Mesenchymal stem cell (in vitro differentiated cells and primary cell): ENCODE measurements at regions not wholly inside any gene's neighbourhood (a gene's known extent, or its start where the extent isn't known, plus 50 kb on each side); places are given as distances from the start of the nearest gene placed in this dataset.

Experiments
- DNase-seq: peaks from one replicate; pipeline ENCODE4 v3.0.0-alpha.2; 2013
- H2AFZ ChIP-seq: one replicate; pipeline ENCODE4 v1.6.1; 2013; ENCODE audit warnings: low read depth, mild to moderate bottlenecking, control low read depth, inconsistent platforms, low read length, moderate library complexity
- H2AK5ac ChIP-seq: 2 replicates; pipeline ENCODE4 v1.6.1; 2013; ENCODE audit warnings: low read length, moderate library complexity, mild to moderate bottlenecking, inconsistent platforms; ENCODE audit not compliant: severe bottlenecking
- H2BK120ac ChIP-seq: one replicate; pipeline ENCODE4 v1.6.1; 2013; ENCODE audit warnings: low read depth, mild to moderate bottlenecking, inconsistent platforms, low read length, moderate library complexity
- H2BK12ac ChIP-seq, 2 experiments: one replicate each; pipeline ENCODE4 v1.6.1; 2013; ENCODE audit warnings: inconsistent platforms in 2 of 2, low read length in 2 of 2, mild to moderate bottlenecking in 2 of 2, moderate library complexity in 2 of 2, control low read depth in 1 of 2
- H2BK15ac ChIP-seq: one replicate; pipeline ENCODE4 v1.6.1; 2013; ENCODE audit warnings: mild to moderate bottlenecking, low read depth, inconsistent platforms; ENCODE audit not compliant: poor library complexity, severe bottlenecking
- H2BK5ac ChIP-seq: 2 replicates; pipeline ENCODE4 v1.6.1; 2013; ENCODE audit warnings: low read depth, mild to moderate bottlenecking, low read length, control low read depth, inconsistent platforms; ENCODE audit not compliant: poor library complexity, severe bottlenecking
- H3K14ac ChIP-seq, 2 experiments: one replicate each; pipeline ENCODE4 v1.6.1; 2013; ENCODE audit warnings: inconsistent platforms in 2 of 2, low read length in 2 of 2, control low read depth in 1 of 2, mild to moderate bottlenecking in 1 of 2, moderate library complexity in 1 of 2
- H3K18ac ChIP-seq, 2 experiments: one replicate each; pipeline ENCODE4 v1.6.1; 2013; ENCODE audit warnings: inconsistent platforms in 2 of 2, low read length in 2 of 2, control low read depth in 1 of 2, low read depth in 1 of 2, mild to moderate bottlenecking in 1 of 2
- H3K23ac ChIP-seq, 2 experiments: one replicate each; pipeline ENCODE4 v1.6.1; 2013; ENCODE audit warnings: inconsistent platforms in 2 of 2, low read length in 2 of 2, mild to moderate bottlenecking in 2 of 2, moderate library complexity in 2 of 2, control low read depth in 1 of 2
- H3K27ac ChIP-seq: 2 replicates; pipeline ENCODE4 v1.5.1; 2013; ENCODE audit warnings: mild to moderate bottlenecking, moderate library complexity, low read length, control low read depth, inconsistent platforms; ENCODE audit not compliant: poor library complexity, severe bottlenecking
- H3K27me3 ChIP-seq, 2 experiments: 2 replicates each; pipeline versions ENCODE4 v1.6.1 to v1.7.0; 2013; ENCODE audit warnings: low read length in 2 of 2, mild to moderate bottlenecking in 2 of 2, moderate library complexity in 2 of 2, control low read depth in 1 of 2, inconsistent platforms in 1 of 2; ENCODE audit not compliant: control insufficient read depth in 1 of 2, insufficient read depth in 1 of 2
- H3K36me3 ChIP-seq, 2 experiments: 2 replicates each; pipeline versions ENCODE4 v1.6.1 to v1.7.0; 2013; ENCODE audit warnings: low read length in 2 of 2, control low read depth in 1 of 2, inconsistent platforms in 1 of 2, low read depth in 1 of 2, mild to moderate bottlenecking in 1 of 2; ENCODE audit not compliant: insufficient read depth in 2 of 2, control insufficient read depth in 1 of 2
- H3K4ac ChIP-seq, 2 experiments: one replicate each; pipeline ENCODE4 v1.6.1; 2013; ENCODE audit warnings: inconsistent platforms in 2 of 2, low read length in 2 of 2, mild to moderate bottlenecking in 2 of 2, moderate library complexity in 2 of 2, control low read depth in 1 of 2, low read depth in 1 of 2
- H3K4me1 ChIP-seq: 2 replicates; pipeline ENCODE4 v1.6.1; 2013; ENCODE audit warnings: low read depth, low read length, control low read depth; ENCODE audit not compliant: control insufficient read depth, insufficient read depth
- H3K4me2 ChIP-seq: 2 replicates; pipeline ENCODE4 v1.6.1; 2013; ENCODE audit warnings: low read length, mild to moderate bottlenecking, inconsistent platforms; ENCODE audit not compliant: poor library complexity, severe bottlenecking
- H3K4me3 ChIP-seq, 2 experiments: 2 replicates each; pipeline versions ENCODE4 v1.5.1 to v1.7.0; 2013; ENCODE audit warnings: low read length in 2 of 2, mild to moderate bottlenecking in 2 of 2, control low read depth in 1 of 2, low read depth in 1 of 2; ENCODE audit not compliant: insufficient read depth in 1 of 2
- H3K79me1 ChIP-seq: replicated peaks from 2 replicates; pipeline ENCODE4 v1.6.1; 2013; ENCODE audit warnings: mild to moderate bottlenecking, control low read depth, low read length, inconsistent platforms; ENCODE audit not compliant: poor library complexity, severe bottlenecking
- H3K9ac ChIP-seq: 2 replicates; pipeline ENCODE4 v1.7.0; 2013; ENCODE audit warnings: mild to moderate bottlenecking, low read length, moderate library complexity
- H3K9me3 ChIP-seq: 2 replicates; pipeline ENCODE4 v1.7.0; 2013; ENCODE audit warnings: mild to moderate bottlenecking, low read length; ENCODE audit not compliant: control insufficient read depth
- H4K8ac ChIP-seq: one replicate; pipeline ENCODE4 v1.6.1; 2013; ENCODE audit warnings: inconsistent platforms, mild to moderate bottlenecking, low read length, moderate library complexity
- H4K91ac ChIP-seq: one replicate; pipeline ENCODE4 v1.6.1; 2013; ENCODE audit warnings: mild to moderate bottlenecking, low read length, inconsistent platforms
- WGBS: methylation state at CpG from one replicate; pipeline ENCODE4 v1.1.7; 2013; ENCODE audit warnings: mixed read lengths; 5-methylcytosine and 5-hydroxymethylcytosine counted together

DNA sequence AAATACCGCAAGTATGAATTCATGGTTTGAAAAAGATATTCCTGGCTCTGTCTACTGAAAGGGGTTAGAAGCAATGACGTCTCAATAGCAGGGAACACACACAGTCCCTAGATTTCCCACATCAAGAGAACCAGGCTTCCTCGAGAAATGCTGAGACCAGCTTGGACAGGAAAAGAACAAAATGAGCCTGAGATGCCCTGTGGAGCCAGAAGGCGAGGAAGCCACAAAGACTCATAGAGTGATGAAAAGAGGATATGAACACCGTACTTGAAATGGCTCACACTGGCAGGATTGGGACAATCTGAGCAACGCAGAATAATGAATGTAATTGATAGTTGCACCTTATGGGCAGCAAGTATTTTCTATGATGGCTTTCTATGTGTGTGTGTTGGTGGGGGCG, 302.4 kb upstream of the ATP10A start:
- H3K27ac ChIP-seq, result no peak overlapping the region
- no peak overlapping the region for H3K4me3 ChIP-seq
- H2AK5ac ChIP-seq, result no peak overlapping the region
- no peaks in the 10 kb centered on the region for H3K79me1 ChIP-seq
- H2BK5ac ChIP-seq, result no peak overlapping the region
- H2AFZ ChIP-seq, result no peak overlapping the region
- H3K36me3 ChIP-seq, result no peaks in the 10 kb centered on the region
- no peak overlapping the region for H3K4ac ChIP-seq
- 73% methylated on average over 7 of the region's 7 CpGs for WGBS
- H2BK12ac ChIP-seq, result no peak overlapping the region
- no peak overlapping the region for H3K23ac ChIP-seq
- H3K27me3 ChIP-seq, result no peaks in the 10 kb centered on the region
- H3K18ac ChIP-seq, result no peak overlapping the region
- H4K91ac ChIP-seq, result no peak overlapping the region
- no peak overlapping the region for H4K8ac ChIP-seq
- no peak overlapping the region for H3K9ac ChIP-seq
- no peaks in the 10 kb centered on the region for H3K4me1 ChIP-seq
- no peak overlapping the region for H3K4me2 ChIP-seq
- no peak overlapping the region for H3K14ac ChIP-seq
- no peaks in the 10 kb centered on the region for H3K9me3 ChIP-seq
- no peak overlapping the region for H2BK15ac ChIP-seq
- H2BK120ac ChIP-seq, result no peak overlapping the region
- DNase-seq, result no peak

DNA sequence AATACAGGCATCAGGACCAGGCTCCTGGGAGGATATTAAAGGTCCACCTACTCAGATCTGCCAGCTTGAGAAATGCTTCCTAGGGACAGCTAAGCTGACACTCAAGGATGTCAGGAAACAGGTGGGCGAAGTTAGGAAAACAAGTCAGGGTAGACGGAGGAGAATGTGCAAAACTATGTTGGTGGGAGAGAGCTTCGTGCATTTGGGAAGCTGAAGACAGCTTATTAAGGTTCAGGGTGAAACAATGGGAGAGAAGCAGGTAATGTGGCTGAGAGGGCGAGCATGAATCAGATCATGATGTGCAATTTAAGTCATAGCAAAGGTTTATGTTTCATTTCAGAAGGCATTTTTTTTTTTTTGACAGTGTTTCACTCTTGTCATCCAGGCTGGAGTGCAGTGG, 297.2 kb upstream of the ATP10A start:
- no peak overlapping the region for H3K14ac ChIP-seq
- no peak for DNase-seq
- H2BK120ac ChIP-seq, result no peak overlapping the region
- no peak overlapping the region for H2BK5ac ChIP-seq
- H3K4ac ChIP-seq, result no peak overlapping the region
- H3K27ac ChIP-seq, result no peak overlapping the region
- H2AK5ac ChIP-seq, result no peak overlapping the region
- H3K9me3 ChIP-seq, result no peaks in the 10 kb centered on the region
- H3K9ac ChIP-seq, result no peak overlapping the region
- H4K8ac ChIP-seq, result no peak overlapping the region
- no peaks in the 10 kb centered on the region for H3K79me1 ChIP-seq
- H2BK12ac ChIP-seq, result no peak overlapping the region
- no peak overlapping the region for H3K18ac ChIP-seq
- no peak overlapping the region for H3K4me2 ChIP-seq
- H2AFZ ChIP-seq, result no peak overlapping the region
- no peaks in the 10 kb centered on the region for H3K27me3 ChIP-seq
- no peaks in the 10 kb centered on the region for H3K36me3 ChIP-seq
- H3K4me3 ChIP-seq, result no peak overlapping the region
- 68% methylated on average over 4 of the region's 4 CpGs for WGBS
- no peaks in the 10 kb centered on the region for H3K4me1 ChIP-seq
- H3K23ac ChIP-seq, result no peak overlapping the region
- H2BK15ac ChIP-seq, result no peak overlapping the region
- no peak overlapping the region for H4K91ac ChIP-seq

DNA sequence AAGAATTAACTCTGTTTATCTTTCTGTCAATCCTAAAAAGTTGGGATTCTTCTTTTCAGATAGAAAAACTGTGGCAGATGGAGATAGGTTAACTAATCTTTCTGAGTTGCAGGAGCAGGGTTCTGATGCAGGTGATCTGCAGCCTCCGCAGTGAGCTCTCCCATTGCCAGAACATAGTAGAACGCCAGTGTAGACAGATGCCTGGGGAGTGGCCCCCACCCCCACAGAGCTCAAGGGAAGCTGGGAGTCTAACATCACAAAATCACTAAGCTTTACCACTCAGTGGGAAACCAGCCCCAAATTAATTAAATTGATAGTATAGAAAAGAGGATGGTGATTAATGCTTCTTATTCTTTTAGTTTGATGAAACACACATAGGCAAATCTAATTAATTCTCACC, 295.0 kb upstream of the ATP10A start:
- 90% methylated on average over 2 of the region's 2 CpGs for WGBS
- Histone ChIP-seq H2AK5ac (no peak overlapping the region), H3K14ac (no peak overlapping the region), H3K36me3 (no peaks in the 10 kb centered on the region), H2BK15ac (no peak overlapping the region), H3K9ac (no peak overlapping the region), H3K79me1 (no peaks in the 10 kb centered on the region), H2AFZ (no peak overlapping the region), H2BK120ac (no peak overlapping the region), H3K27ac (no peak overlapping the region), H2BK5ac (no peak overlapping the region), H3K4me3 (no peak overlapping the region), H3K4ac (no peak overlapping the region), H3K4me1 (no peaks in the 10 kb centered on the region), H4K91ac (no peak overlapping the region), H3K9me3 (no peaks in the 10 kb centered on the region), H3K4me2 (no peak overlapping the region), H3K23ac (no peak overlapping the region), H2BK12ac (no peak overlapping the region), H4K8ac (no peak overlapping the region), H3K18ac (no peak overlapping the region), H3K27me3 (no peaks in the 10 kb centered on the region)
- DNase-seq, result no peak

DNA sequence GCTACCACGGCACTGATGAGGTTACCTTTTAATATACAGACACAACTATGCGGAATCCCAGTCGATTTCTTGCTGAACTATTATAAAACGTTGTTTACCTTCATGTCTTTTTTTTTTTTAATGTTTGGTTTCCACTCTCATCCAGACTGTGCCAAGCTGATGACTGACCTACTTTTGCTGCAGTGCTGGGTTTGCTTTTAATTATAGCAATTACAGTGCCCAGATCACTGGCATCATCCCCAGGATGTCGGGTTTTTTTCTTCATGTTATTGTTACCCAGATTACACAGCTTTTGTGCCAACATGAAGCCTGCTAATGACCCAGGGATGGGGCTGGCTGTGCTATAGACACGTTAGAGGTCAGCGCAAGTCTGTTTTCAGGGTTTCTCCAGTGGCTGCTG, 294.0 kb upstream of the ATP10A start:
- Histone ChIP-seq H2BK5ac (no peak overlapping the region), H3K79me1 (no peaks in the 10 kb centered on the region), H4K91ac (no peak overlapping the region), H3K18ac (no peak overlapping the region), H3K36me3 (no peaks in the 10 kb centered on the region), H4K8ac (no peak overlapping the region), H3K9ac (no peak overlapping the region), H2BK12ac (no peak overlapping the region), H2AK5ac (no peak overlapping the region), H2AFZ (no peak overlapping the region), H2BK120ac (no peak overlapping the region), H3K4me2 (no peak overlapping the region), H3K23ac (no peak overlapping the region), H3K4me3 (no peak overlapping the region), H3K14ac (no peak overlapping the region), H3K4me1 (no peaks in the 10 kb centered on the region), H2BK15ac (no peak overlapping the region), H3K27me3 (no peaks in the 10 kb centered on the region), H3K4ac (no peak overlapping the region), H3K27ac (no peak overlapping the region), H3K9me3 (no peaks in the 10 kb centered on the region)
- DNase-seq, result no peak
- 73% methylated on average over 7 of the region's 7 CpGs for WGBS
